ENCODE measurements at regions not wholly inside any gene's neighbourhood (a gene's known extent, or its start where the extent isn't known, plus 50 kb on each side); places are given as distances from the start of the nearest gene placed in this dataset.

- TF ChIP-seq CHD7 (IDR thresholded peaks at IDR 0.05; ENCODE audit: insufficient replicate concordance, low read length): no peak
- no peak for TF ChIP-seq CHD1 (IDR thresholded peaks at IDR 0.05; ENCODE audit: low read depth, low read length)
- TF ChIP-seq KDM4A (IDR thresholded peaks at IDR 0.05; ENCODE audit: low read depth, low read length, severe bottlenecking): no peak
- no peak for TF ChIP-seq JUN (IDR thresholded peaks at IDR 0.05; ENCODE audit: low read depth, low read length)
- no peak for TF ChIP-seq SP1 (IDR thresholded peaks at IDR 0.05; ENCODE audit: low read depth, low read length)
- no peak for TF ChIP-seq POLR2A (IDR thresholded peaks at IDR 0.05; ENCODE audit: control extremely low read depth in 1 of 2, low read depth in 2 of 2, low read length in 2 of 2)
- no peak for TF ChIP-seq BCL11A (IDR thresholded peaks at IDR 0.05; ENCODE audit: low read depth in 2 of 2, low read length in 2 of 2)
- TF ChIP-seq E2F6 (IDR thresholded peaks at IDR 0.05): no peak
- TF ChIP-seq GABPA (IDR thresholded peaks at IDR 0.05; ENCODE audit: borderline replicate concordance, insufficient read depth, low read length): no peak
- no peak for TF ChIP-seq RFX5 (IDR thresholded peaks at IDR 0.05; ENCODE audit: borderline replicate concordance, low read depth, low read length)
Observed at GRCh38 chr2:6730649-6731532, 134.8 kb downstream of the CMPK2 start (continued).

Measured in H1 (cell line).